ENCODE measurements at regions not wholly inside any gene's neighbourhood (a gene's known extent, or its start where the extent isn't known, plus 50 kb on each side); places are given as distances from the start of the nearest gene placed in this dataset.

DNA sequence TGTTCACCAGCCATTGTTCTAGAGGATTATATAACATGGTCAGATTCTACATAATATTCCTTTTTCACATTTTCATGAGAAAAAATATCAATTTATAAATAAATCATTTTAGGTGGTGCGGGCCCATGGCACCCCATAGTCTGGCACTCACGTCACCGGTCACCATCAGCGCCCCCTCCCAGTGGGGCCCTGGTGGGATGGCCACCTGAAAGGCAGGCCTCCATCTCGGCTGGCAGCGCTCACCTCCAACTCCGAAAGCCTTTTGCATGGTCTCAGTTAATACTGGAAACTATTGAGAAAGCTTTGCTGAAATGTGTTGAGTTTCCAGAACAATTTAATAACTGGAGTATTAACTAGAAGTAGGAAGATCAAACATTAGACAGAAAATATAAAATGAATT lies 141.4 kb upstream of the SALL3 start:
- H3K4me3 ChIP-seq (ENCODE audit: low read depth, low read length) = no peak overlapping the region
- TF ChIP-seq, protein P1, sequence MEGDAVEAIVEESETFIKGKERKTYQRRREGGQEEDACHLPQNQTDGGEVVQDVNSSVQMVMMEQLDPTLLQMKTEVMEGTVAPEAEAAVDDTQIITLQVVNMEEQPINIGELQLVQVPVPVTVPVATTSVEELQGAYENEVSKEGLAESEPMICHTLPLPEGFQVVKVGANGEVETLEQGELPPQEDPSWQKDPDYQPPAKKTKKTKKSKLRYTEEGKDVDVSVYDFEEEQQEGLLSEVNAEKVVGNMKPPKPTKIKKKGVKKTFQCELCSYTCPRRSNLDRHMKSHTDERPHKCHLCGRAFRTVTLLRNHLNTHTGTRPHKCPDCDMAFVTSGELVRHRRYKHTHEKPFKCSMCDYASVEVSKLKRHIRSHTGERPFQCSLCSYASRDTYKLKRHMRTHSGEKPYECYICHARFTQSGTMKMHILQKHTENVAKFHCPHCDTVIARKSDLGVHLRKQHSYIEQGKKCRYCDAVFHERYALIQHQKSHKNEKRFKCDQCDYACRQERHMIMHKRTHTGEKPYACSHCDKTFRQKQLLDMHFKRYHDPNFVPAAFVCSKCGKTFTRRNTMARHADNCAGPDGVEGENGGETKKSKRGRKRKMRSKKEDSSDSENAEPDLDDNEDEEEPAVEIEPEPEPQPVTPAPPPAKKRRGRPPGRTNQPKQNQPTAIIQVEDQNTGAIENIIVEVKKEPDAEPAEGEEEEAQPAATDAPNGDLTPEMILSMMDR (conservative IDR thresholded peaks at IDR 0.05; ENCODE audit: low read depth, low read length) = no peak
- DNase-seq (ENCODE audit: low read depth) = no peak

DNA sequence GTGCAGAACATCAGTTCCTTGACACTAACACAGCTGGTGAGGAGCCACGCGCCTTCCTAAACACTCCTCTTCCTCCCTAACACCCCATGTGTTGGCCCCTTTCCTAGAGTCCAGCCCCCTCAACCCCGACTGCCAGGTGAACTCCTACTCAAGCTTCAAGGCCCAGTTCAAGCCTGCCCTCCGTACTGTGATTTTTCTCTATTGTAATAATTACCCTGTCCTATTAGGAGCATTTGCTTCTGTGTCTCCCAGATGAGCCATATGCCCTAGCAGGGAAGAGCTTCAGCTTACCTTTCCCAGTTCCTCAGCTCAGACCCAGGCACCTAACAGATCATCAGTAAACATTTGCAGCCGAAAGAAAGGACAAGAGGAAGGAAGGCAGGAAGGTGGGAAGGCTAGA lies 130.6 kb upstream of the SALL3 start:
- TF ChIP-seq, protein P1 (conservative IDR thresholded peaks at IDR 0.05; ENCODE audit: low read depth, low read length) = no peak
- no peak overlapping the region for H3K4me3 ChIP-seq (ENCODE audit: low read depth, low read length)
- no peak for DNase-seq (ENCODE audit: low read depth)

DNA sequence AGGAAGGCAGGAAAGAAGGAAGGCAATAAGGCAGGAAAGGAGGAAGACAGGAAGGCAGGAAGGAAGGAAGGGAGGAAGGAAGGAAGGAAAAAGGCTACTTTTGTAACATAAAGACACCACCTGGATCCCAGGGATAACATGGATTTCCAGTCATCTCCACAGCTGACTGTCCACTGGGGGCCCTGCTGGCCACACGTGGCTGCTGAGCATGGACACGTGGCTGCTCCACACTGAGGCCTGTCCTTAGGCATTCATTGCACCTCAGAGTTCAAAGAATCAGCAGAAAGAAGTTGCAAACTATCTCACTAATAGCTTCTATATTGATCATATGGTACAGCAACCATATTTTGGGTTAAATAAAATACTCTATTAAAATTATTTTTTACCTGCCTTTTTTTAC lies 130.2 kb upstream of the SALL3 start:
- H3K4me3 ChIP-seq (ENCODE audit: low read depth, low read length) = no peak overlapping the region
- TF ChIP-seq, protein P1 (conservative IDR thresholded peaks at IDR 0.05; ENCODE audit: low read depth, low read length) = no peak
- DNase-seq (ENCODE audit: low read depth) = no peak

DNA sequence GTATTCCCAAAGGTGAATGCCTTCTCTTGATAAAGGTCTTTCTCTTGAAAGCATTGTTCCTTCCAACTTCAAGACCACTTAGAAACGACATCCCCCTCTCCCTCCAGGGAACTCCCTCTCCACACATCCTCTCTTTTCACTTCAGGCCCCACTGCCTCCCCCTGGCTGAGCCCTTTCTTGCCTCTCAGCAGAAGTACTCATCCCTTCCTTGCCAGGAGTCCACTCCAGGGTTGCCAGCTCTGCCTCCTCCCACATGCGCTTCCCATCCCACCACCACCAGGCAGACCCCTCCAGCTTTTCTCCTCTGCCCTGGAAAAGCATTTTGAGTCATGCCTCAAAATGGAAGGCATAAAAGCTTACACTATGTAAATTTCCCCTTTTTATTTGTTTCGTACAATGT lies 126.3 kb upstream of the SALL3 start:
- no peak for DNase-seq (ENCODE audit: low read depth)
- TF ChIP-seq, protein P1 (conservative IDR thresholded peaks at IDR 0.05; ENCODE audit: low read depth, low read length) = no peak
- H3K4me3 ChIP-seq (ENCODE audit: low read depth, low read length) = no peak overlapping the region

DNA sequence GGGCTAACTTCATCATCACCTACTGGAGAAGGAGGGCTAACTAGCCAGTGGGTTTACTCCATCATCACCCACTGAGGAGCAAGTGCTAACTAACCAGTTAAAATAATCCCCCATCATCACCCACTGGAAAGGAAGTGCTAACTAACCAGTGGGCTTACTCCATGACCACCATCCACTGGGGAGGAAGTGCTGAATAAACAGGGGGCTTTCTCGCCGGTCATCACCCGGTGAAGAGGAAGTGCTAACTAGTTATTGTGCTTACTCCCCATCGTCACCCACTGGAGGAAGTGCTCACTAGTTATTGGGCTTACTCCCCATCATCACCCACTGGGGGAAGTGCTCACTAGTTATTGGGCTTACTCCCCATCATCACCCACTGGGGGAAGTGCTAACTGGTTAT lies 124.4 kb upstream of the SALL3 start:
- no peak overlapping the region for H3K4me3 ChIP-seq (ENCODE audit: low read depth, low read length)
- no peak for DNase-seq (ENCODE audit: low read depth)
- TF ChIP-seq, protein P1 (conservative IDR thresholded peaks at IDR 0.05; ENCODE audit: low read depth, low read length) = no peak

DNA sequence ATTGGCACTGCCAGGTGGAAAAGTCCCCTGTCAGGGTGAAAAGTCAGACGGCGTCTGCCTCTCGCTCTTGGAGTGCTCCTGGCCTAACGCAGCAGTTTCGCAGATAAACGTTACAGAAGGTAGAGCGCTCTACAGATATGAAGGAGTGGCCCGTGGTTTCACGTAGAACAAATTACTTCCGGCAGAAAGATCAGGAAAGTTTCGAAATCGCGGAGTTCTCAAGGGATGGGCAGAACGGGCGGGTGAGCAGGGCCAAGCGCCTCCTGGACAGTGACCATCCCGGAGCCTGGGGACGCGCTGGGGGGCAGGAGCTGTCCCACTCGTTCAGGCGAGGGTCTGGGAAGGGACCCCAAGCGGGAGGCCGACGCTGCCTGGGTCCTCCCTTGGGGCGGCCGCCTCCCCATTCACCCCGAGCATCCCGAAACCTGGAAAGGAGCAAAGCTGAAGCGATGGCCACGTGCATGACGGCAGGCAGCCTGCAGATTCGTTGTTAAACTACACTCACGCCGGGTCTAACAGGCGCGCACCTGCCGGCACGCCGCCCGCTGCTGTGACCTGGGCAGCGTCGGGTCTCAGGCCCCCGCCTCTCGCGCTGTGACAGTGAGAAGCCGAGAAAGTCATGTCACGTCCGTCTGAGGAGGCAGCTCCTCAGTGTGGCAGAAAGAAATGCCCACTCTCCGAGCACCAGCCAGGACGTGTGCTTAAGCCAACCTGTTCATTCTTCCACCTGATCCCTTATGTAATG lies 122.9 kb upstream of the SALL3 start:
- TF ChIP-seq, protein P1 (conservative IDR thresholded peaks at IDR 0.05; ENCODE audit: low read depth, low read length) = no peak
- no peak for DNase-seq (ENCODE audit: low read depth)
- H3K4me3 ChIP-seq (ENCODE audit: low read depth, low read length) = no peak overlapping the region
